Dermis microvascular lymphatic vessel endothelial cell (primary cell): ENCODE measurements at regions not wholly inside any gene's neighbourhood (a gene's known extent, or its start where the extent isn't known, plus 50 kb on each side); places are given as distances from the start of the nearest gene placed in this dataset.

Experiments
- DNase-seq, 2 donors: peaks; one replicate each; pipeline versions ENCODE4 v3.0.0 to v3.0.0-alpha.2; 2010; ENCODE audit warnings: low read depth in 2 of 2

- DNase-seq: no peak
Measured at GRCh38 chr9:97747201-97747965, 50.2 kb upstream of the XPA start.

- DNase-seq: no peak
Measured at GRCh38 chr9:97748525-97748924, 51.4 kb upstream of the XPA start.

- no peak for DNase-seq
Measured at GRCh38 chr9:97749928-97750327, 52.8 kb upstream of the XPA start.

- DNase-seq: no peak
Measured at GRCh38 chr9:97751531-97751930, 54.4 kb upstream of the XPA start.

GRCh38 chr9:97752274-97752673, 55.1 kb upstream of the XPA start:
- DNase-seq: no peak

GRCh38 chr9:97753364-97753763, 56.2 kb upstream of the XPA start:
- no peak for DNase-seq

GRCh38 chr9:97753975-97754374, 56.8 kb upstream of the XPA start:
- DNase-seq: no peak

- DNase-seq: no peak
Measured at GRCh38 chr9:97755618-97756267, 58.6 kb upstream of the XPA start.

- DNase-seq: no peak
Measured at GRCh38 chr9:97756991-97757390, 59.9 kb upstream of the XPA start.

GRCh38 chr9:97758334-97758916, 61.3 kb upstream of the XPA start:
- no peak for DNase-seq

- DNase-seq: no peak
Measured at GRCh38 chr9:97759581-97760288, 62.6 kb upstream of the XPA start.

- no peak for DNase-seq
Measured at GRCh38 chr9:97761056-97761598, 64.0 kb upstream of the XPA start.

GRCh38 chr9:97761879-97762278, 64.7 kb upstream of the XPA start:
- DNase-seq: no peak

GRCh38 chr9:97763874-97764273, 66.7 kb upstream of the XPA start:
- no peak for DNase-seq

- no peak for DNase-seq
Measured at GRCh38 chr9:97766092-97766491, 69.0 kb upstream of the XPA start.

- DNase-seq: no peak
Measured at GRCh38 chr9:97766610-97767009, 69.5 kb upstream of the XPA start.

GRCh38 chr9:97767891-97768290, 70.8 kb upstream of the XPA start:
- no peak for DNase-seq

GRCh38 chr9:97768746-97769145, 71.6 kb upstream of the XPA start:
- DNase-seq: no peak

- no peak for DNase-seq
Measured at GRCh38 chr9:97769208-97769607, 72.1 kb upstream of the XPA start.

GRCh38 chr9:97770808-97771372, 73.8 kb upstream of the XPA start:
- DNase-seq: no peak

GRCh38 chr9:97771641-97772040, 74.5 kb upstream of the XPA start:
- no peak for DNase-seq

GRCh38 chr9:97772145-97772544, 75.0 kb upstream of the XPA start:
- no peak for DNase-seq
